Upper lobe of right lung (tissue), 1 donor: ENCODE measurements at regions not wholly inside any gene's neighbourhood (a gene's known extent, or its start where the extent isn't known, plus 50 kb on each side); places are given as distances from the start of the nearest gene placed in this dataset.

Experiments
- ATAC-seq: fragments of 200-7000 bp; cut with Tn5 transposase; one replicate; pipeline ENCODE4 v1.9.1; 2020; ENCODE audit warnings: mild to moderate bottlenecking, moderate library complexity
- DNase-seq: peaks from one replicate; pipeline ENCODE4 v3.0.0-alpha.2; 2020
- H3K27ac ChIP-seq: fragments of 200-600 bp; one replicate; pipeline ENCODE4 v1.8.0; 2022
- H3K27me3 ChIP-seq: fragments of 200-600 bp; one replicate; pipeline ENCODE4 v1.8.0; 2022; ENCODE audit warnings: mild to moderate bottlenecking
- H3K36me3 ChIP-seq: fragments of 200-600 bp; one replicate; pipeline ENCODE4 v1.8.0; 2022
- H3K4me1 ChIP-seq: fragments of 200-600 bp; one replicate; pipeline ENCODE4 v1.8.0; 2022
- H3K4me3 ChIP-seq: fragments of 200-600 bp; one replicate; pipeline ENCODE4 v1.8.0; 2022; ENCODE audit warnings: mild to moderate bottlenecking
- H3K9me3 ChIP-seq: fragments of 200-600 bp; one replicate; pipeline ENCODE4 v1.8.0; 2022
- CTCF ChIP-seq: fragments of 200-600 bp; IDR thresholded peaks from one replicate; pipeline ENCODE4 v1.8.0; 2022; ENCODE audit warnings: antibody characterized with exemption
- intact Hi-C: fragments of 100-400 bp; cut with DNase I; formaldehyde crosslinking; loops from one replicate; pipeline ENCODE4 v1.11.0; 2022
- donor health status: DM: no; HTN: yes; CAD: no; lungs with severe emphysema.

- intact Hi-C loops, result no loop called here
- no peak for DNase-seq
- Histone ChIP-seq H3K36me3 (no peaks in the 10 kb centered on the region), H3K4me3 (no peak overlapping the region), H3K4me1 (no peaks in the 10 kb centered on the region), H3K27me3 (no peaks in the 10 kb centered on the region), H3K9me3 (no peaks in the 10 kb centered on the region), H3K27ac (no peak overlapping the region)
- no peak for TF ChIP-seq CTCF
- no peak for ATAC-seq
Observed at GRCh38 chr5:30871196-30871595, 322.3 kb upstream of the CDH6 start.

GRCh38 chr5:30867711-30868110, 325.8 kb upstream of the CDH6 start:
- no peak for TF ChIP-seq CTCF
- Histone ChIP-seq H3K9me3 (no peaks in the 10 kb centered on the region), H3K27me3 (no peaks in the 10 kb centered on the region), H3K4me3 (no peak overlapping the region), H3K4me1 (no peaks in the 10 kb centered on the region), H3K27ac (no peak overlapping the region), H3K36me3 (no peaks in the 10 kb centered on the region)
- DNase-seq (no peak), ATAC-seq (no peak)
- intact Hi-C loops, result no loop called here

GRCh38 chr5:30866142-30866541, 327.3 kb upstream of the CDH6 start:
- no peaks in the 10 kb centered on the region for H3K27me3 ChIP-seq
- H3K36me3 ChIP-seq, result no peaks in the 10 kb centered on the region
- no peaks in the 10 kb centered on the region for H3K4me1 ChIP-seq
- no peak for TF ChIP-seq CTCF
- no peak overlapping the region for H3K27ac ChIP-seq
- no peak for DNase-seq
- intact Hi-C loops, result no loop called here
- ATAC-seq, result no peak
- no peak overlapping the region for H3K4me3 ChIP-seq
- no peaks in the 10 kb centered on the region for H3K9me3 ChIP-seq

GRCh38 chr5:30856242-30856641, 337.2 kb upstream of the CDH6 start:
- intact Hi-C loops, result no loop called here

GRCh38 chr5:30853158-30853557, 340.3 kb upstream of the CDH6 start:
- Histone ChIP-seq H3K27me3 (no peaks in the 10 kb centered on the region), H3K36me3 (no peaks in the 10 kb centered on the region), H3K4me1 (no peaks in the 10 kb centered on the region), H3K9me3 (no peaks in the 10 kb centered on the region), H3K27ac (no peak overlapping the region), H3K4me3 (no peak overlapping the region)
- no peak for TF ChIP-seq CTCF
- DNase-seq (no peak), ATAC-seq (no peak)
- intact Hi-C loops, result no loop called here

More at GRCh38 chr5:30856242-30856641, 337.2 kb upstream of the CDH6 start:
- Histone ChIP-seq H3K36me3 (no peaks in the 10 kb centered on the region), H3K27ac (no peak overlapping the region), H3K4me1 (no peaks in the 10 kb centered on the region), H3K9me3 (no peaks in the 10 kb centered on the region), H3K4me3 (no peak overlapping the region), H3K27me3 (no peaks in the 10 kb centered on the region)
- DNase-seq (no peak), ATAC-seq (no peak)
- no peak for TF ChIP-seq CTCF

- no peak for DNase-seq
Observed at GRCh38 chr5:30850866-30851265, 342.6 kb upstream of the CDH6 start.

More at GRCh38 chr5:30850866-30851265, 342.6 kb upstream of the CDH6 start:
- Histone ChIP-seq H3K27me3 (no peaks in the 10 kb centered on the region), H3K36me3 (no peaks in the 10 kb centered on the region), H3K9me3 (no peaks in the 10 kb centered on the region), H3K4me3 (no peak overlapping the region), H3K27ac (no peak overlapping the region), H3K4me1 (no peaks in the 10 kb centered on the region)
- TF ChIP-seq CTCF, result no peak
- ATAC-seq, result no peak
- intact Hi-C loops, result no loop called here
